Adrenal gland (tissue), 5 donors: ENCODE measurements at regions not wholly inside any gene's neighbourhood (a gene's known extent, or its start where the extent isn't known, plus 50 kb on each side); places are given as distances from the start of the nearest gene placed in this dataset.

ENCODE experiments used
- CTCF ChIP-seq, 6 experiments: fragments of 450-650 bp in 4 of 6; fragments of 200-600 bp in 2 of 6; sonication (generic) in 1 of 6; IDR thresholded peaks; 1 replicate in 5 of 6; 2 replicates in 1 of 6; pipeline versions ENCODE4 v1.5.1 to v1.8.0; 2016 to 2021; ENCODE audit warnings: antibody characterized with exemption in 6 of 6, mild to moderate bottlenecking in 2 of 6, moderate library complexity in 1 of 6
- POLR2A ChIP-seq, 2 donors: fragments of 450-650 bp; IDR thresholded peaks; one replicate each; pipeline ENCODE4 v1.6.1; 2017; ENCODE audit warnings: antibody characterized with exemption in 2 of 2, mild to moderate bottlenecking in 2 of 2, moderate library complexity in 1 of 2
- donor health status: DM: no; HTN: no; CAD: no.

GRCh38 chr1:190667914-190668313, 190.2 kb upstream of the BRINP3 start:
- TF ChIP-seq POLR2A (IDR thresholded peaks at IDR 0.05) (no peak), CTCF (IDR thresholded peaks at IDR 0.05) (no peak)
